HL-60 (cell line): ENCODE measurements at regions not wholly inside any gene's neighbourhood (a gene's known extent, or its start where the extent isn't known, plus 50 kb on each side); places are given as distances from the start of the nearest gene placed in this dataset.

Experiments used
- DNase-seq, 2 experiments: peaks; one replicate each; pipeline ENCODE4 v3.0.0-alpha.2; 2010 to 2020; ENCODE audit warnings: low read depth in 1 of 2, low spot score in 1 of 2
- H3K27ac ChIP-seq: fragments of 250-450 bp; sonication (Bioruptor Pico); replicated peaks from 2 replicates; pipeline ENCODE4 v1.5.1; 2020; ENCODE audit warnings: mild to moderate bottlenecking, moderate library complexity
- H3K27me3 ChIP-seq: fragments of 250-450 bp; sonication (Bioruptor Pico); 2 replicates; pipeline ENCODE4 v1.5.1; 2021; ENCODE audit warnings: mild to moderate bottlenecking, moderate library complexity; ENCODE audit not compliant: insufficient read depth, poor library complexity, severe bottlenecking
- H3K4me3 ChIP-seq: replicated peaks from 2 replicates; pipeline ENCODE4 v1.5.1; 2011; ENCODE audit warnings: mild to moderate bottlenecking, control low read depth, low read length; ENCODE audit not compliant: insufficient read depth
- CTCF ChIP-seq: IDR thresholded peaks from one replicate; pipeline ENCODE4 v1.5.1; 2011; ENCODE audit warnings: low read length, control low read depth, inconsistent platforms; ENCODE audit not compliant: insufficient read depth
- GABPA ChIP-seq: IDR thresholded peaks from 2 replicates; pipeline ENCODE4 v1.6.1; 2012; ENCODE audit warnings: low read depth
- POLR2AphosphoS5 ChIP-seq: IDR thresholded peaks from 2 replicates; pipeline ENCODE4 v1.6.1; 2012; ENCODE audit warnings: low read depth
- SPI1 ChIP-seq: IDR thresholded peaks from 2 replicates; pipeline ENCODE4 v1.6.1; 2012; ENCODE audit warnings: low read depth, mild to moderate bottlenecking, borderline replicate concordance
- TF ChIP-seq, protein P1 (sequence below): IDR thresholded peaks from 2 replicates; pipeline ENCODE4 v1.6.1; 2012; ENCODE audit warnings: low read depth; ENCODE audit not compliant: insufficient replicate concordance

DNA sequence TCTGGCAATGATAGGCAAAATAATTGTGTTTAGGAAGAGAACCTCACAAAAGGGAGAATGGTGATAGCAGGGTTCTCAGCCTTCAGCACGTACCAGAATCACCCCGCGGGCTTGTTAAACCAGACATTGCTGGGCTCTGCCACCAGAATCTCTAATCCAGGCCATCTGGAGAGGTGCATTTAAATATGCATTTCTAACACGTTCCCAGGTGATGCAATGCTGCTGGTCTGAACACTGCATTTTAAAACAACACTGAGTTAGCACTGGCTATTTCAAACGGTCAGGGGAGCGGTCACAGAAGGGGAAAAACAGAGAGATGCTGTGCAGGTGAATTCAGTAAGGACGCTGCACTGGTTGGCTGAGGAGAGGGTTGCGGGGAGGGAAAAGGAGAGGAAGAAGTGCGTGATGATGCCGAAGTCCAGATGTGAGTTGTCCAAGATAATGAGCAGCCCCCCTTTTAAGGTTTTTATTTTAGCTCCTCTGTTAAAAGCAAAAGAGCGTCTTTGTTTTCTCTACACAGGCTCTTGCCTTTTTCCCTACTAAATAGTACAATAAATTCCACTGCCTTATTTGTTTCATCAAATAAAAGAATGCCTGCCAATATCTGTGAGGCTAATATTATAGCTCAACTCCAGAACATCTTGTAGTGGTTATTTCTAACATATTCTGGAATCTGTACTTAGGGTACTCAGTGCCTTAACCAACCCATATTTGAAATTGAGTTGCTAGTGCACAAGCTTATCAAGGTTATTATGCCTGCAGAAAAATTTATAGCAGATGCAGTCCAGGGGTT lies 109.6 kb upstream of the POU2AF2 start:
- H3K27ac ChIP-seq, result no peak overlapping the region
- DNase-seq, result no peak
- H3K27me3 ChIP-seq, result no peaks in the 10 kb centered on the region
- no peak overlapping the region for H3K4me3 ChIP-seq
- TF ChIP-seq, protein P1, sequence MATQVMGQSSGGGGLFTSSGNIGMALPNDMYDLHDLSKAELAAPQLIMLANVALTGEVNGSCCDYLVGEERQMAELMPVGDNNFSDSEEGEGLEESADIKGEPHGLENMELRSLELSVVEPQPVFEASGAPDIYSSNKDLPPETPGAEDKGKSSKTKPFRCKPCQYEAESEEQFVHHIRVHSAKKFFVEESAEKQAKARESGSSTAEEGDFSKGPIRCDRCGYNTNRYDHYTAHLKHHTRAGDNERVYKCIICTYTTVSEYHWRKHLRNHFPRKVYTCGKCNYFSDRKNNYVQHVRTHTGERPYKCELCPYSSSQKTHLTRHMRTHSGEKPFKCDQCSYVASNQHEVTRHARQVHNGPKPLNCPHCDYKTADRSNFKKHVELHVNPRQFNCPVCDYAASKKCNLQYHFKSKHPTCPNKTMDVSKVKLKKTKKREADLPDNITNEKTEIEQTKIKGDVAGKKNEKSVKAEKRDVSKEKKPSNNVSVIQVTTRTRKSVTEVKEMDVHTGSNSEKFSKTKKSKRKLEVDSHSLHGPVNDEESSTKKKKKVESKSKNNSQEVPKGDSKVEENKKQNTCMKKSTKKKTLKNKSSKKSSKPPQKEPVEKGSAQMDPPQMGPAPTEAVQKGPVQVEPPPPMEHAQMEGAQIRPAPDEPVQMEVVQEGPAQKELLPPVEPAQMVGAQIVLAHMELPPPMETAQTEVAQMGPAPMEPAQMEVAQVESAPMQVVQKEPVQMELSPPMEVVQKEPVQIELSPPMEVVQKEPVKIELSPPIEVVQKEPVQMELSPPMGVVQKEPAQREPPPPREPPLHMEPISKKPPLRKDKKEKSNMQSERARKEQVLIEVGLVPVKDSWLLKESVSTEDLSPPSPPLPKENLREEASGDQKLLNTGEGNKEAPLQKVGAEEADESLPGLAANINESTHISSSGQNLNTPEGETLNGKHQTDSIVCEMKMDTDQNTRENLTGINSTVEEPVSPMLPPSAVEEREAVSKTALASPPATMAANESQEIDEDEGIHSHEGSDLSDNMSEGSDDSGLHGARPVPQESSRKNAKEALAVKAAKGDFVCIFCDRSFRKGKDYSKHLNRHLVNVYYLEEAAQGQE, result no peak
- TF ChIP-seq CTCF (no peak), SPI1 (no peak), POLR2AphosphoS5 (no peak), GABPA (no peak)

DNA sequence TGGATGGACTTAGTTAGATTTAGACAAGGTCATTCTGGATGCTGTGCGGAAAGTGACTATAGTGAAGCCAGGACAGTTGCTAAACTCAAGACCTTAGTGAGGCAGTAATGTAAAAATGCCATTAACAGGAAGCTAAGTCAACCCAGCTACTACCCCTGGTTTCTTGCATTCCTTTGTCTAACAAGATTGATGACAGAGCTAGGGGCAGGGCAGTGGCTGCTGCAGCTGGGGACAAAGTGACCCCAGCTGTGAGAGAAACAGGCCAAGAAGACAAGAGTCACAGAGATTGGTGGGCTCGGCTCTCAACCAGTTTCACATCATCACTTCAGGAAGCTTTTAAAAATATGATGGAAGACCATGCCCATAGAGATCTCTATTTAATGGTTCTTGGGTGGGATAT lies 110.4 kb upstream of the POU2AF2 start:
- Histone ChIP-seq H3K27me3 (no peaks in the 10 kb centered on the region), H3K4me3 (no peak overlapping the region), H3K27ac (no peak overlapping the region)
- DNase-seq, result no peak
- TF ChIP-seq POLR2AphosphoS5 (no peak), CTCF (no peak), GABPA (no peak), SPI1 (no peak)
- TF ChIP-seq, protein P1, result no peak

DNA sequence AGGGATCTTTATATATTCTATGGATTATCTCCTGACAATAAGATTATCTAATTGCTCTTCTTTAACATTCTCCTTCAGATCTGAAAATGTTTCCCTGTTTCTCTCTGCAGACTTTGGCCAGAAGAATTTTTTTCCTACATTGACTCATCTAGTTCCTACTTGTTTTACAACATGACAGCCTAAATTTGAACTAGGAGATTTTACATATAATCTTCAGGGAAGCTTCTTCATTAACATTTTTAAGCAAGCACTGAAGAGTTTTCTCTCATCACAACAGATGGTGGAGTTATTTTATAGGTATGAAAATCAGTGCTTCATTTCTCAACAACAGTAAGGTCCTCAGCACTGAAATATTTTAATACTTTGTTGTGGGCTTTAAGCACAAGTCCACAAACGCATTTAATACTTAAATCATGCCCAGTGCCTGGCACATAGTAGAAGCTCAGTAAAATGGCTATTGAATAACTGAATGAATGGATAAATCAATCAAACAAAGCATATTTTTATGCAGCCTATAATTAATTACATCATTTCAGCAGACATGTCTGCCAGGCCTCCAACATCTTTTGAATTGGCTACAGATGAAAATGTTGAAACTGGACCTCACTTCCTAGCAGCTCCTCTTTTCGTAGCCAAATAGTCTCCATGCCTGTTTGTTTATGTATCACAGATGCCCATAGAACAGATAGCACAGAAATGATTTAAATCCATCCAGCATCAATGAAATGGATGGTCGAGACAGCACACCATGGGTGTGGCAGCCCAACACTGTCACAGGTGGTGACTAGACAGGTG lies 117.3 kb upstream of the POU2AF2 start:
- Histone ChIP-seq H3K27me3 (no peaks in the 10 kb centered on the region), H3K27ac (no peak overlapping the region), H3K4me3 (no peak overlapping the region)
- DNase-seq, result no peak
- TF ChIP-seq, protein P1, result no peak
- no peak for TF ChIP-seq SPI1
- no peak for TF ChIP-seq POLR2AphosphoS5
- no peak for TF ChIP-seq GABPA
